A172 (cell line): ENCODE measurements at regions not wholly inside any gene's neighbourhood (a gene's known extent, or its start where the extent isn't known, plus 50 kb on each side); places are given as distances from the start of the nearest gene placed in this dataset.
"Not testable (repeated sequence)": the region's sequence is repeated elsewhere in the genome, so short reads cannot be mapped to it uniquely, and the experiment has no call there.

Experiments used
- DNase-seq: peaks from one replicate; pipeline ENCODE4 v3.0.0-alpha.2; 2015; ENCODE audit warnings: low spot score

DNA sequence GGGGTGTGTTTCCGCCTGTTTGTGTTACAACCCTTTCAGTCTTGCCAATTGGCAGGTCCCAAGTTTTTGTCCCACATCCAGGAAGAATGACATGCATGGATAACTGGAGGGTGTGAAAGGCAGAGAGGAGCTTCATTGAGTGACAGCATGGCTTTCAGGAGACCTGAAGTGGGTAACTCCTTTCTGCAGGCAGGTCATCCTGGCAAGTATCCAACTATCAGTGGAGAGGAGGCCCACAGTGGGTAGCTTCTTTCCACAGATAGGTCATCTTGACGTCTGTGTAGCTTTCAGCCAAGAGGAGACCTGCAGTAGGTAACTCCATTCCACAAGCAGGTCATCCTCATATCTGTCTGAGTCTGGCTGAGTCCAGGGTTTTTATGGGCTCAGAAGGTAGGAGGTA lies 1268.8 kb upstream of the CNTN5 start:
- DNase-seq: no peak

DNA sequence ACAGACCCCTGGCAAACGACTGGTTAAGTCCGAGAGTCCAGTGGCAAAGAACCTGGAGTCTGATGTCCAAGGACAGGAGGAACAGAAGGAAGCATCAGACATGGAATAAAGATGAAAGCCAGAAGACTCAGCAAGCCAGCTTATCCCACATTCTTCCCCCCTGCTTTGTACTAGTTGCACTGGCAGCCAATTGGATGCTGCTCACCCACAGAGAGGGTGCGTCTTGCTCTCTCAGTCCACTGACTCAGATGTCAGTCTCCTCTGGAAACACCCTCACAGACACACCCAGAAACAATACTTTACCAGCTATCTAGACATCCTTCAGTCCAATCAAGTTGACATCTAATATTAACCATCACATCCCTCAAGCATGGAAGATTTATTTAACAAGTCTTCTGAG lies 1265.8 kb upstream of the CNTN5 start:
- DNase-seq: no peak

DNA sequence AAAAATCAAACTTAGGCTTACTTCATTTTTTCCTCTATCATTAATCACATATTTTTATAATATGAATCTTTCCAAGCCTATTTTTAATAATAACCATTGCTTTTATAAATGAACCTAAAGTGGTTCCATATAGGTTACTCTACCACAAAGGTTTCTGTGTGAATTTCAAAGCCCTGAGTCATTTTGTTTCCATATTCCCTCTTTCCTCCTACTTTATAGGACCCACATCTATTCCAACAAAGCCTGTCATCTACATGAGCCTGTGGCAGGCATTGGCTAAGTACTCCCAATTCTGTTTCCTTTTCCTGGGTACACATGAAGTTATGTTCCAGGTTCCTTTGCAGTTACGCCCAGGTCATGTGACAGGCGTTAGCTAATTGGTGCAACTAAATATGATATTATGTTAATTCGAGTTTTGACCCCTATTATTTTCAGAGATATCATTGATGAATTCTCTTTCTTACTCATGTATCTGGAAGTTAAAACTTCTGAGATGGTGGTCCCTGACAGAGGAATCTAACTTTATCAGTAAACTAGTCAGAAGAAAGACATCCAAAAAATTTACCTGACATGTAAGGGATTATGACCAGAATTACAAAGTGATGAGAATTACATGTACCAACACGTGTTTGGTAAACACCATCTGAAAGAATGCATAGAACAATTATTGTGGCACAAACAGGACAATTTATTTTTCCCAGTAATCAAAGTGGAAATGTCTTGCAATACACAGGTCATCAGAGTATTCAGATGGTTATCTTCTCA lies 1264.0 kb upstream of the CNTN5 start:
- no peak for DNase-seq

DNA sequence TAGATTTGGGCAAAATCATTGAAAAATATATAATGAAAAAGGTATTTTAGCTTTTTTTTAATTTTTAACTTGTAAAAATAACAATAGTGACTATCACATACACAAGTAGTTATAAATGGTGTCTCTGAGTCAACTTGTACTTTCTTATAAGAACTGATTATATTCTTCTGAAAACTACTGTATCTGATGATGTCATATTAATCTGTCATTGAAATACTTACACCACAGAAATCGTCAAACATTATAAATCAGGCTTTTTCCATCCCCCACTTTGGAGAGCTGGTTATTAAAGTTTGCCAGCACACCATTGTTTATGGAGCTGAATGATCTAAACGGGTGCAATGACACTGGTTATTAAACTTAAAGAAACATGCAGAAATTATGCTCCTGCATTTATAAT lies 1259.6 kb upstream of the CNTN5 start:
- DNase-seq: no peak

DNA sequence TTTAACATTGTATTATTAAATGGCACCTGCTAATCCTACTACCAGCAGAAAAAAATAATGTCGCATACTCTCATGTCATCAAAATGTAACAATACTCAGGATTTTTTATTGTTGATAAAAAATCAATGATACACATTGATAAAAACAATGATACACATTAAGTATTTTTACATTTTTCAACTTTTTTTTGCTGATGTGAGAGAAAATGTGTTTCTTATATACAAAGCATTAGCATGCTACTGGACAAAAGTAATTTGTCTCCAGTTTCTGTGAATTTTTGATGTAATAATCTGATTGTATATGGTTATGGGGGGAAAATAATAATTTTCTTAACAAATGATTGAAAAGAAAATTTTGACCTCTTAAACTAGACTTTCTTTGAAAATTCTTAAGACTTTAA lies 1256.6 kb upstream of the CNTN5 start:
- DNase-seq: no peak

DNA sequence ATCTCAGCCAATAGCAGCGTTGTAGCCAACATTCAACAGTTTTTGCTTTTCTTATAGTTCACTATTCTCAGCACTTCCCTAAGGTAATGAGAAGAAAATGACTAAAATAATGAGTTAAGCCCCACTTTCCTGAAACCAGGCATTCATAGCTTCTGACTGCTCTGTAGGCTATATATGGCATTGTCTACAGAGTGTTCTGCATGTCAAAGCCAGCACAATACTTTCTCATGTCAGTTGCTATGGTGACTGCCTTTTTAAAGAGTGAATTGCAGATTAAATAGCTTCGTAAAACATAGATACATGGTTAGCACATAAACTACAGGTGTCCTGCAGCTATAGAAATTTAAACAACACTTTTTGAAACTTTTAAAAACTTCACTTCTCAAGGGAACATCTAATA lies 1256.1 kb upstream of the CNTN5 start:
- no peak for DNase-seq

DNA sequence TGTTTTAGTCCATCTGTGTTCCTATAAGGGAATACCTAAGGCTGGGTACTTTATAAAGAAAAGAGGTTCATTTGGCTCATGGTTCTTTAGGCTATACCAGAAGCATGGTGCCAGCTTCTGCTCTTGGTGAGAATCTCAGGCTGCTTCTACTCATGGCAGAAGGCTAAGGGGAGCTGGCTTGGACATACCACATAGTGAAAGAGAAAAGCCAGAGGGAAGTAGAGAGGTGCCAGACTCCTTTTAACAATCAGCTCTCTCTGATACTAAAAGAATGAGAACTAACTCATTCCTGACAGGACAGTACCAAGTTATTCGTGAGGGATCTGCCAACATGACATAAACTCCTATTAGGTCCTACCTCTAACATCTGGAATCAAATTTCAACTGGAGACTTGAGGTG lies 1250.2 kb upstream of the CNTN5 start:
- DNase-seq: no peak

DNA sequence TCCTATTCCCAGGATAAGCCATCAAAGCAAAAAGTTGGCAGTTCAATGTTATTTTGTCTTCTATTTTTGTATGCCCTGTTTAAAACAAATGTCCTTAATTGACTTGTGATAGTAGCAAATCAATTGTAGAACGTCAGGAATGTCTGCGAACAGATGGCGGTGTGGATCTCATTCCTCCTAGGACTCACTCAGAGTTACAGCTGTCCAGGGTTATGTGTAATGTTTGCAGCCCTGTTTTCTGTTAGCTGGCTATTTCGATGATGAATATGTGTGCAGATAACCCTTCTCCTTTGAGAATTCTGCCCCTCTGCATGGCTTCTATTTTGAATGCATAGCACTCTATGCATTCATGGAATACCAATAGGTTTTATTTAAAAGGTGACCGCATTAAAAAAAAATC lies 1248.0 kb upstream of the CNTN5 start:
- no peak for DNase-seq

DNA sequence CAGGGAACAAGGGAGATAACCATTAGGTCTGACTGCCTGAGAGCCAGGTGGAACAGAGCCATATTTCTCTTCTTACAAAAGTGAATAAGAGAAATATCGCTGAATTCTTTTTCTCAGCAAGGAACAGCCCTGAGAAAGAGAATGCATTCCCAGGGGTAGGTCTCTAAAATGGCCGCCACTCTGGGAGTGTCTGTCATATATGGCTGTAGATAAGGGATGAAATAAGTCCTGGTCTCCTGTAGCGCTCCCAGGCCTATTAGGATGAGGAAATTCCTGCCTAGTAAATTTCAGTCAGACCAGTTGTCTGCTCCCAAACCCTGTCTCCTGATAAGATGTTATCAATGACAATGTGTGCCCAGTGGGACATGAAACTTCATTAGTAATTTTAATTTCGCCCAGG lies 1236.4 kb upstream of the CNTN5 start:
- DNase-seq: not testable (repeated sequence)

DNA sequence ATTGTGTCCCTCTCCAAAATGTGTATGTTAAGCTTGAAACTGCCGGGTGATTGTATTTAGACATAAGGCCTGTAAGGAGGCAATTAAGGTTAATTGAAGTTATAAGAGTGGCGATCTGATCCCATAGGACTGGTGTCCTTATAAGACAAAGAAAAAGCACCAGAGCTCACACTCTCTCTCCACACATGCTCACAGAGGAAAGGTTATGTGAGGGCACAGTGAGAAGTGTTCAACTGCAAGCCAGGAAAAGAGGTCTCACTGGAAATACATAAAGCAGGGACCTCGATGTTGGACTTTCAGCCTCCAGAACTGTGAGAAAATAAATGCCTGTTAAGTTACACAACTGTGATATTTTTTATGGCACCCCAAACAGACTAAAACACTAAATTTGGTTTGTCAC lies 1233.8 kb upstream of the CNTN5 start:
- DNase-seq: no peak

DNA sequence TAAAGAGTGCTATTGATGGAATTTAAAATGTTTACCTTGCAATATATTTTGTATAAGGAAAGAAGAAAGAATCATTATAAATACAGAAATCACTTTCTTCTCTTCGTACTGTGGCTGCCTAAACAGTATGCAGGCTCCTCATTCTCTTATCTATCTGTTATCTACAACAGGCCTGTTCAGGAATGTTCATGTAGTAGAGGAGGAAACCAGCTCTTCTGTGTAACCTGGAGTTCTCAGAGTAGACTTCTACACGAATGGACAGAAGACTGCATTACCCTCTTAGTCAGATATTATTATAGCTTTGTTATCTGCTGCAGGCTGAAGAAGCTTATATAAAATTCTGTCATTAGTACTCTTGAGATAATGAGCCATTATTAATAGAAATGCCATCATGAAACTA lies 1225.9 kb upstream of the CNTN5 start:
- no peak for DNase-seq

DNA sequence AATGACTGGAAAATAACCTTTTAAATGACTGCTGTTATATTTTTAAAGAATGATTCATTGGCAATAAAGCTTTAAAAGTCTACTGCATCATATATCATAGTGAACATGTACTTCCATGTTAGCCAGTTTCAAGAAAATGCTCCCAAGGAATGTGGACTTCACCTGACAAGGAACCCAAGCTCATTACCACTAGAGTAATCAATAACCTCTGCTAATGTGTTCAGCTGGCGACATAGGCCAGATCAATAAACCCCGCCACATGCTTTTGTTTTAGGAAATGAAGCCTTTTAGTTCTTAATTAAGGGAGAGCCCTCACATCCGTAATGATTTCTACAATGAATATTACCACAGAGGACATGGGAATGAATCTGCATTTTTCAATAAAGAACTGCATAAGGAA lies 1219.9 kb upstream of the CNTN5 start:
- no peak for DNase-seq

DNA sequence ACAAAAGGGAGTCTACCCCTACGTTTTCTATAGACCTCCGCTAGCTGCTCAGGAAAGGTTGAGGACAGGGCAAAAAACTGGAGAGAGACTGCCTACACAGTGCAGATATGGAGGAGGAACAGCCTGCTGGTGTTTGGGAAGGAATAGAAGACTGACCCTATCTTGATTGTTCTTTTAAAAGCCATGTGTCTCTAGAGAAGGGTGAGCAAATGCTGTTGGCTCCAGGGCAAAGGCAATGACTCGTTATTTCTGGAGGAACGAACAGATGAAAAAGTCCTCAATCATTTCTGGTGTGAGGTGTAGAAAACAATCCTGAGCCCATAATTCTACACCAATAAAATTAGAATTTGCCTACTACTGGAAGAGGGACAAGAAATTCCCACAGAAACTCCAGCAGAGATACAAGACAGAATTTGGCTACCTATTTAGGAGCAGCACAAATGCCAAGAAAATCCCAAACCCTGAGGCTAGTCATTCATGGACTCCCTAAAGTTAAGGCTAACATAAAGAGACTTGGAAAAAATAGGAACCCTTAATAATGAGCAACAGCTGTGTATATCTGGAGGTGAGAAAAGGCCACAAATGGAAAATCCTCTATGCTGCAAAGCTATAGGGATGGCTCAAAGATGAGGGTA lies 1206.3 kb upstream of the CNTN5 start:
- DNase-seq: no peak

DNA sequence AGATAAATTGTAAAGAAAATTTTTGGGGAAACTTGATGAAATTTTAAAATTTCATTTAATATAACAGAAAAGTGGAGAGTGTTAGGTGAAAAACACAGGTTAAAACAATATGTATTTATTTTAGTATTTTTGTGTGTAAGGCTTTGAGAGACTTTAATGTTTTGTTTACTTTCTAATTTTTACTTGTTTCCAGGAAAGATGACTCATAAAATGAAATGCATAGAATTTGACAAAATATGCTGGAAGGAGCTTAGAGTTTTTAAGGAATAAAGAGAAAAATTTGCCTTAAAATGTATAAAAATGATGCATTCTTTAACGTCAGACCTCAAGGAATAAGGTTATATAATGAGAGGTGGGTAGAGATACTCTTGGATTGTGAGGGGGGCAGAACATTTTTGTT lies 1205.1 kb upstream of the CNTN5 start:
- DNase-seq: no peak

DNA sequence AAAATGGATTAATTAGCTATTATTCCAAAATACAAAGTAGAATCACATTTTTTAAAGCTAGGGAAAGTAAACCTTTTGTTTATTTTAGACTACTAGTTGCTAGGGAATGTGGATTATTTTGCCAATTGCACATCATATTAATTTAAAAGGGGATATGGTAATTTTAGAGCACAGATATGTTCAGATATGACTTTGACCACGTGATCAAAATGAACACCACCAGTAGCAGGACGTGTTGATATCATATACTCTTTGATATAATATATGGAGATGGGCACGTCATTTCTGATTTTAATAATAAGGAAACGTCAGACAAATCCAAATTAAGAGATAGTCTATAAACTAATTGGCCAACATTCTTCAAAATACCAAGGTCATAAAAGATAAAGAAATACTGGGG lies 1188.3 kb upstream of the CNTN5 start:
- DNase-seq: no peak

DNA sequence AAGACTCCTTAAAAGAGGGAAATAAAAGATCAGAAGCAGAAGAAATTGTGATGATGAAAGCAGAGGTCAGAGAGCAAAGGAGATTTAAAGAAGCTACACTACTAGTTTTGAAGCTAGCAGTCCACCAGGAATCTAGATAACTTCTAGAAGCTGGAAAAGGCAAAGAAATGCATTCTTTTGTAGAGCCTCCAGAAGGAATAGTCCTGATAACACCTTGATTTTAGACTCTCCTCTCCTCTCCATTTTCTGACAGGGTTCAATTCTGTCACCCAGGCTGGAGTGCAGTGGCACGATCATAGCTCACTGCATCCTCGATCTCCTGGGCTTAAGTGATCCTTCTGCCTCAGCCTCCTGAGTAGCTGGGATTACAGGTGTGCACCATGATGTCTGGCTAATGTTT lies 1187.3 kb upstream of the CNTN5 start:
- no peak for DNase-seq

DNA sequence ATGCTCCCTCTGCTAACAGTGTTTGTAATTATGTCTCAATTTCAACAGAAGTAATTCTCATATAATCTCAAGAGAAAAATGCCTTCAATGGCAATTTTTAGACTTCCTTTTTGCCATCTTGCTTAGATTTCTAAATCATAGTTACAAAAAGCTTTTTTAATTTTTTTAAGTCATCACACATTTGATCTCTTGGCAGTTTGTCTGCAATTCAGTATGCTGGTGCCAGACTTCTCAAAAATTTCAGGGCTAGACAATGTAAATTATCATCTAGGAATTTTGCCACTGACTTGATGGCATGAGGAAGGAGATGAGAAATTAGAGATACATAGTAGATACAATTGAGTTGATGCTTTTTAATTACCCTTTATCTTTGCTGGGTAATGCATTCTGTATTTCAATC lies 1176.7 kb upstream of the CNTN5 start:
- no peak for DNase-seq

DNA sequence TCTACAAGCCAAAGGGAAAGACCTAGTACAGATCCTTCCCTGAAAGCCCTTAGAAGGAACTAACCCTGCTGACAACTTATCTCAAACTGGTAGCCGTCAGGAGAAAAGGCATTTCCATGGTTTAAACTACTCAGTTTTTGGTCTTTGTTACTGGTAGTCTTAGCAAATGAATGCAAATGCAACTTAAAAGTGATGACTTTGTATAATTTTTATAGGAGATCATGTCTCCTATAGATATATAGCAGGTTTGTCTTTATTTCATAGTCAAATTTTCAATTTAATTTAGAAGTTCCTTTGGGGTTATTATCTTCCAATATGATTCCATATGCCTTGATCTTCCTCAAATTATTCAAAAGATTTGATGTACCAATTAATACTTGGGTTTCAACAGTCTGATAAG lies 1173.0 kb upstream of the CNTN5 start:
- no peak for DNase-seq

DNA sequence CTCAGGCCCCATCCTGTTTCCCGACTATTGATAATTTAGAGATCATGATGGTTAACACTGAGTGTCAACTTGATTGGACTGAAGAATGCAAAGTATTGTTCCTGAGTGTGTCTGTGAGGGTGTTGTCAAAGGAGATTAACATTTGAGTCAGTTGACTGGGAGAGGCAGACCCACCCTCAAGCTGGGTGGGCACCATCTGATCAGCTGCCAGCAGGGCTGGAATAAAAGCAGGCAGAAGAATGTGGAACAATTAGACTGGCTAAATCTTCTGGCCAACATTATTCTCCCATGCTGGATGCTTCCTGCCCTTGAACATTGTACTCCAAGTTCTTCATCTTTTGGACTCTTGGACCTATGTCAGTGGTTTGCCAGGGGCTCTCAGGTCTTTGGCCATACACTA lies 1170.0 kb upstream of the CNTN5 start:
- no peak for DNase-seq

DNA sequence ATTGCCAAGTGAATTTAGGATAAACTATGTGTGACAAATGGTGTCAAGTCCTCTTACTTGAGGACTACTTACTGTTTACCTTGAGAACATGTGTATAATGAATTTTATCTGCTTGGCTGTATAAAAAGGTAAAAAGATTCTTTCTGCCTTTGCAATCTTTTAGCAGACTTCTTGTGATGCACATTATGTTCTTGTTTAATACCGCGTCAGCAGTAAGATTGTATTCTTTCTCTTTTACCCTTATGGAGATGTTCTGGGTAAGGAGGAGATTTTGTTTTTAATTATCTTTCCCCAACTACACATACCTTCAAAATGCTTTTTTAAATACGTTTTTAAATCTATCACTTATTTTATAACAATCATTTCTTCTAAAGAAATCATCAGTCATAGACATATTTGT lies 1166.4 kb upstream of the CNTN5 start:
- no peak for DNase-seq

DNA sequence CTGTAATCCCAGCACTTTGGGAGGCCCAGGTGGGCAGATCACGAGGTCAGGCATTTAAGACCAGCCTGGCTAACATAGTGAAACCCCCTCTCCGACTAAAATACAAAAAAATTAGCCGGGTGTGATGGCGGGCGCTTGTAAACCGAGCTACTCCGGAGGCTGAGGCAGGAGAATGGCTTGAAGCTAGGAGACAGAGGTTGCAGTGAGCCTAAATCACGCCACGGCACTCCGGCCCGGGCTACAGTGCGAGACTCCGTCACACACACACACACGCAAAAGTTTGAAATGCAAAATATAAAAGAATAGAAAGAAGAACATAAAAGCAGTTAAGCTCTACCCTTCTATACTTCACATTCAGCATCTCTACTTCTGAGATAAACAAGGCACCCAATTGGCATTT lies 1165.9 kb upstream of the CNTN5 start:
- no peak for DNase-seq

DNA sequence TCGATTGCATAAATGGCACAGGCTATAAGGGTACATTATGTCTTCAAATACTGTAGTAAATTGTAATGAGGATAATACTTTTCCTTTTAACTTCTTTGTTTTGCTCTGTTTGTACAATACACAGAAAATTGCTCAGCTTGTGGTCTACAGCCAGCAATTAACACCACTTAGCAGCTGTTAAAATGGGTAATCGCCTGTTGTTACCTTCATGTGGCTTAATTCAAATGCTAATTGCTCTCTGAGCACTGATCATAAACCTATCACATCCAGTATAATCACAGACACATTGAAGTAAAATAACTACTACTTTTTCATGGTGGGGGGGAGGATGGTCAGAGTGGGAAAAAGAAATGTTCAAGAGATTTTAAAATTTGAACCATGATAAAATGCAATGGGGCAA lies 1164.1 kb upstream of the CNTN5 start:
- DNase-seq: no peak

DNA sequence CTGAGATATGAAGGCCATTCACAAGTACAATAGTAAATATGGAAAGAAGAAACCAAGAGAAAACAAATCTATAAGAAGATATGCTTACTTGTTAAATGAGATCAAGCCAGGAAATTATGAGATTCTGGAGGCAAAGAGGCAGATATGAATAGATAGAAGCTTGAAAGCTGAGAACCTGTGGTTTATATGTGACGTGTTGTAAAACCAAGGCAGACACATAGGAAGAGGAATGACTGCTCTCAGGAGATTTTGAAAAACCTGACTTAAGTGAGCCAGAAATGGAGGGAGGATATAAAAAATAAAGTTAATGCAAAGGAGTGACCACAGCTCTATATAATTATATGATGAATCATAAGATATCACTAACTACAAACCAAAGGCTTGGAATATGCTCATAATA lies 1160.5 kb upstream of the CNTN5 start:
- DNase-seq: no peak

DNA sequence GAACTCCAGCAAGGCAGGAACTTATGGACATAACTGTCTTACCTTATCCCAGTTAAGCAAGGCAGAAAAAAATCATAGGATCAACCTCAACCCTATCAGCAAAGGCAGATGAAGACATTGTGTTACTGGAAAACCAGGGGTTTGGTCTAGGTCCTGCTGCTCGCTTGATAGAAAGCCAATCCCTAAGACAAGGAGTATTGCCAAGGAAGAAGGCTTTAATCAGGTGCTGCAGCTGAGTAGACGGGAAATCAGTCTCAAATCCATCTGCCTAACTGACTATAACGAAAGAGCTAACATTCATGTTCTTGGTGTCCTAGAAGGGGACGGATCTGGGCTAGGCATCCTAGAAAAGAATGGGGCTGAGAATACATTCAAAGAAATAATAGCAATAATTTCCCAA lies 1158.7 kb upstream of the CNTN5 start:
- DNase-seq: no peak
